SK-N-SH (cell line): ENCODE measurements at regions not wholly inside any gene's neighbourhood (a gene's known extent, or its start where the extent isn't known, plus 50 kb on each side); places are given as distances from the start of the nearest gene placed in this dataset.

ENCODE experiments used
- CTCF ChIP-seq: fragments of 200-600 bp; sonication (generic); IDR thresholded peaks from 2 replicates; pipeline ENCODE4 v1.6.1; 2017; ENCODE audit warnings: antibody characterized with exemption, mild to moderate bottlenecking, moderate library complexity
- FOXM1 ChIP-seq: IDR thresholded peaks from 2 replicates; pipeline ENCODE4 v1.4.0; 2012; ENCODE audit warnings: low read depth, mild to moderate bottlenecking
- POLR2AphosphoS5 ChIP-seq: IDR thresholded peaks from 2 replicates; pipeline ENCODE4 v1.6.1; 2012; ENCODE audit warnings: low read depth, low read length
- RAD21 ChIP-seq: IDR thresholded peaks from 2 replicates; pipeline ENCODE4 v1.6.1; 2012; ENCODE audit warnings: mild to moderate bottlenecking, low read length

DNA sequence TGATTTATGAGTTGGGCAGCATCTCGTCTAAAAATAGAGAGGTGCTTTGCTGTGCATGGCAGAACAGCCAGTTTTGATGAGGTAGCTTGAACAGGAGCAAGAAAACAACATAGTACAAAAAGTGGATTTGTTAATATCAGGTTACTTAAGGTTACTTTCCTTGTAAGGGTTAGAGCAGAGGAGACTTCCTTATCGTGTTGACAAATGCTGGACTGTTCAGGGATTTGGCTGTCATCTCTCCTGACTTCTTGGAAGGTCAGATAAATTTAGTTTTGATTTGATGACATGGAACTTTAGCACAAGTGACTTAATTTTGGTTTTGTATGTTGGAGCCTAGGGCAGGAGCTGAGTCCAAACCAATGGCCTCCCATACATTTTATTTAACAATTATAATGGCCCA, 163.9 kb upstream of the ELAC2 start:
- TF ChIP-seq RAD21: no peak
- TF ChIP-seq POLR2AphosphoS5: no peak
- no peak for TF ChIP-seq CTCF
- no peak for TF ChIP-seq FOXM1
